Keratinocyte (primary cell): ENCODE measurements at regions not wholly inside any gene's neighbourhood (a gene's known extent, or its start where the extent isn't known, plus 50 kb on each side); places are given as distances from the start of the nearest gene placed in this dataset.

Source experiments
- DNase-seq: peaks from one replicate; pipeline ENCODE4 v3.0.0-alpha.2; 2011; ENCODE audit warnings: low read depth, missing footprints, low spot score
- FAIRE-seq: peaks from 2 replicates; lab custom pipeline; 2011; peaks lifted over from hg19 to GRCh38; lab: Jason Lieb, UNC
- H2AFZ ChIP-seq: 2 replicates; pipeline ENCODE4 v1.6.0; 2012; ENCODE audit warnings: low read length, control low read depth, inconsistent platforms; ENCODE audit not compliant: control insufficient read depth
- H3K27ac ChIP-seq: 2 replicates; pipeline ENCODE4 v1.5.1; 2011; ENCODE audit warnings: low read length; ENCODE audit not compliant: control insufficient read depth, insufficient read depth
- H3K27me3 ChIP-seq: 3 replicates; pipeline ENCODE4 v1.6.0; 2011; ENCODE audit warnings: low read length; ENCODE audit not compliant: control insufficient read depth, insufficient read depth; ENCODE audit errors: extremely low read depth
- H3K36me3 ChIP-seq, 2 experiments: 2 replicates in 1 of 2; 3 replicates in 1 of 2; pipeline ENCODE4 v1.5.1; 2011; ENCODE audit warnings: low read length in 2 of 2, mild to moderate bottlenecking in 1 of 2; ENCODE audit not compliant: control insufficient read depth in 2 of 2, insufficient read depth in 2 of 2; ENCODE audit errors: extremely low read depth in 1 of 2
- H3K4me1 ChIP-seq: 3 replicates; pipeline ENCODE4 v1.5.1; 2011; ENCODE audit warnings: low read length; ENCODE audit not compliant: control insufficient read depth, insufficient read depth; ENCODE audit errors: extremely low read depth
- H3K4me2 ChIP-seq: 3 replicates; pipeline ENCODE4 v1.6.0; 2011; ENCODE audit warnings: low read depth, low read length; ENCODE audit not compliant: control insufficient read depth, insufficient read depth; ENCODE audit errors: extremely low read depth
- H3K4me3 ChIP-seq, 3 experiments: fragments of 200-600 bp in 1 of 3; sonication (generic) in 1 of 3; 2 replicates in 2 of 3; 3 replicates in 1 of 3; pipeline ENCODE4 v1.5.1; 2011 to 2016; ENCODE audit warnings: low read length in 3 of 3, mild to moderate bottlenecking in 3 of 3, control low read depth in 2 of 3, inconsistent platforms in 1 of 3, low read depth in 1 of 3, mixed read lengths in 1 of 3, mixed run types in 1 of 3, moderate library complexity in 1 of 3; ENCODE audit not compliant: control insufficient read depth in 2 of 3, insufficient read depth in 2 of 3; ENCODE audit errors: extremely low read depth in 1 of 3
- H3K79me2 ChIP-seq: 2 replicates; pipeline ENCODE4 v1.6.0; 2012; ENCODE audit warnings: low read length; ENCODE audit not compliant: control insufficient read depth, insufficient read depth
- H3K9ac ChIP-seq: 3 replicates; pipeline ENCODE4 v1.6.0; 2011; ENCODE audit warnings: low read length; ENCODE audit not compliant: control insufficient read depth, insufficient read depth; ENCODE audit errors: extremely low read depth
- H3K9me1 ChIP-seq: 3 replicates; pipeline ENCODE4 v1.6.0; 2011; ENCODE audit warnings: low read length; ENCODE audit not compliant: control insufficient read depth, insufficient read depth; ENCODE audit errors: extremely low read depth
- H3K9me3 ChIP-seq: 2 replicates; pipeline ENCODE4 v1.5.1; 2012; ENCODE audit warnings: low read depth, low read length; ENCODE audit not compliant: control insufficient read depth
- H4K20me1 ChIP-seq: 3 replicates; pipeline ENCODE4 v1.6.0; 2011; ENCODE audit warnings: low read length; ENCODE audit not compliant: control insufficient read depth, insufficient read depth; ENCODE audit errors: extremely low read depth
- CTCF ChIP-seq, 3 experiments: IDR thresholded peaks in 1 of 3; conservative IDR thresholded peaks in 1 of 3; optimal IDR thresholded peaks in 1 of 3; 2 replicates in 2 of 3; 3 replicates in 1 of 3; pipeline versions ENCODE3 to v1.5.1; 2011; ENCODE audit warnings: low read length in 3 of 3, mild to moderate bottlenecking in 3 of 3, moderate library complexity in 2 of 3, control low read depth in 1 of 3, inconsistent platforms in 1 of 3; ENCODE audit not compliant: insufficient read depth in 2 of 3; ENCODE audit errors: extremely low read depth in 1 of 3
- EZH2 ChIP-seq: IDR thresholded peaks from one replicate; pipeline ENCODE4 v1.6.1; 2012; ENCODE audit warnings: inconsistent platforms, mild to moderate bottlenecking, low read length, moderate library complexity
- dilution Hi-C: fragments of 300-500 bp; cut with MboI; formaldehyde crosslinking; loops from one replicate; pipeline ENCODE4 v1.7.0; 2020; ENCODE audit warnings: low sequenced_read_pairs; ENCODE audit not compliant: extremely low pct_ligation_motif_present

GRCh38 chr1:36721261-36721660, 238.5 kb upstream of the CSF3R start:
- Histone ChIP-seq H4K20me1 (no peaks in the 10 kb centered on the region), H3K4me2 (no peak overlapping the region), H3K27me3 (no peaks in the 10 kb centered on the region), H3K4me3 (no peak overlapping the region), H3K36me3 (no peaks in the 10 kb centered on the region), H3K9ac (no peak overlapping the region), H2AFZ (no peak overlapping the region), H3K4me1 (no peaks in the 10 kb centered on the region), H3K79me2 (no peaks in the 10 kb centered on the region), H3K9me3 (no peaks in the 10 kb centered on the region), H3K27ac (no peak overlapping the region), H3K9me1 (no peaks in the 10 kb centered on the region)
- dilution Hi-C loops = no loop called here
- no peak for FAIRE-seq
- no peak for DNase-seq
- TF ChIP-seq EZH2 (no peak), CTCF (optimal IDR thresholded peaks at IDR 0.05 in 1 of 3, IDR thresholded peaks at IDR 0.05 in 1 of 3, conservative IDR thresholded peaks at IDR 0.05 in 1 of 3; ENCODE audit: extremely low read depth in 1 of 3, insufficient read depth in 2 of 3, low read length in 3 of 3) (no peak)

GRCh38 chr1:36717431-36717830, 234.7 kb upstream of the CSF3R start:
- dilution Hi-C loops = no loop called here
- Histone ChIP-seq H3K4me3 (no peak overlapping the region), H3K79me2 (no peaks in the 10 kb centered on the region), H4K20me1 (no peaks in the 10 kb centered on the region), H3K9me1 (no peaks in the 10 kb centered on the region), H3K4me1 (no peaks in the 10 kb centered on the region), H3K36me3 (no peaks in the 10 kb centered on the region), H3K9me3 (no peaks in the 10 kb centered on the region), H2AFZ (no peak overlapping the region), H3K9ac (no peak overlapping the region), H3K4me2 (no peak overlapping the region), H3K27ac (no peak overlapping the region), H3K27me3 (no peaks in the 10 kb centered on the region)
- TF ChIP-seq CTCF (optimal IDR thresholded peaks at IDR 0.05 in 1 of 3, IDR thresholded peaks at IDR 0.05 in 1 of 3, conservative IDR thresholded peaks at IDR 0.05 in 1 of 3; ENCODE audit: extremely low read depth in 1 of 3, insufficient read depth in 2 of 3, low read length in 3 of 3) = no peak
- no peak for TF ChIP-seq EZH2
- FAIRE-seq (no peak), DNase-seq (no peak)
